ENCODE measurements at regions not wholly inside any gene's neighbourhood (a gene's known extent, or its start where the extent isn't known, plus 50 kb on each side); places are given as distances from the start of the nearest gene placed in this dataset.

DNA sequence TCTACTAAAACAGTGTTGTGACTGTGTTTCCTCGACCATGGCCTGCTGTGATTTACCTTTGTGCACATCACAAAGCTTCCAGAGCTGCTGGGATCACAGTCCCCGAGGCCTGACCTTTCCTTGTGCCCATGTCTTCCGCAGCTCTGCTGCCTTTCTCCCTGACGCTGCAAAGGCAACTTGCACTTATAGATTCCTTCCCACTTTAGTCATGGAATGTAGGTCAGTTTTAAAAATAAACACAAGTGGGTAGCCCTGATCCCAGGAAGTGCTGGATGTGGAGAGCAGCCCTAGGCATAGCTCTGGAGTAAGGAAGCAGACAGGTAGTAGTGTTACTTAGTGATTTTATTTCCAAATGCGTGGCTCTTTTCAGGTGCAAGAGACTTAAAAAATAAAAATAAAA lies 825.7 kb downstream of the AACS start:
- no peak for DNase-seq
- ATAC-seq = no peak
- in situ Hi-C loops (cut with MboI; ENCODE audit: low sequenced_read_pairs in 4 of 4) = no loop called here
- intact Hi-C loops (cut with DNase I; ENCODE audit: low total_unique reads) = no loop called here
- TF ChIP-seq CTCF (IDR thresholded peaks at IDR 0.05 in 4 of 5, conservative IDR thresholded peaks at IDR 0.05 in 1 of 5) = no peak
- no peak for TF ChIP-seq POLR2A (IDR thresholded peaks at IDR 0.05)
- no peaks in the 10 kb centered on the region for H3K9me3 ChIP-seq
- no peak overlapping the region for H3K4me3 ChIP-seq
- peaks cover 0 to 16% of the 10 kb centered on the region in 2 donors for H3K4me1 ChIP-seq
- H3K27me3 ChIP-seq = no peaks in the 10 kb centered on the region
- H3K27ac ChIP-seq = no peak overlapping the region
- H3K36me3 ChIP-seq = no peaks in the 10 kb centered on the region

- Histone ChIP-seq H3K27me3 (no peaks in the 10 kb centered on the region), H3K4me1 (peaks cover 0 to 16% of the 10 kb centered on the region in 2 donors), H3K36me3 (no peaks in the 10 kb centered on the region), H3K4me3 (no peak overlapping the region), H3K27ac (no peak overlapping the region), H3K9me3 (no peaks in the 10 kb centered on the region)
- no peak for TF ChIP-seq CTCF (IDR thresholded peaks at IDR 0.05 in 4 of 5, conservative IDR thresholded peaks at IDR 0.05 in 1 of 5)
- no peak for TF ChIP-seq POLR2A (IDR thresholded peaks at IDR 0.05)
- in situ Hi-C loops (cut with MboI; ENCODE audit: low sequenced_read_pairs in 4 of 4) = no loop called here
- DNase-seq (no peak), ATAC-seq (no peak)
- intact Hi-C loops (cut with DNase I; ENCODE audit: low total_unique reads) = no loop called here
Measured at GRCh38 chr12:125892276-125892675, 827.0 kb downstream of the AACS start.

DNA sequence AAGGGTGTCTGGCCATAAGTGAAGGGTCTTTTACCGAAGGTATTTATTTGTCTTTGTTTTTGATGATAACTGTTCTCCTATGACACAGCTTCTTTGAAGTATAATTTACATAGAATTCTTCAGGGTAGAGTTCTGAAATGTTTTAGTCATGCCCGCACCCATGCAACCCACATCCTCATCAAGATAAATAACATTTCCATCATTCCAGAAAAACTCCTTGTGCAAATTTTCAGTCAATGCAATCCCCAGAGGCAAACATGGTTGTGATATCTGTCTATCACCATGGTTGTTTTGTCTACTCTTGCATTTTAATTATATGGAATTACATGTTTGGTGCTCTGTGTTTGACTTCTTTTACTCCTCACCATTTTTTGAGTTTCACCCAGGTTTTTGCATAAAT lies 837.8 kb downstream of the AACS start:
- intact Hi-C loops (cut with DNase I; ENCODE audit: low total_unique reads) = no loop called here
- H3K27ac ChIP-seq = no peak overlapping the region
- in situ Hi-C loops (cut with MboI; ENCODE audit: low sequenced_read_pairs in 4 of 4) = no loop called here
- H3K27me3 ChIP-seq = no peaks in the 10 kb centered on the region
- ATAC-seq = no peak
- no peak overlapping the region for H3K4me3 ChIP-seq
- H3K36me3 ChIP-seq = no peaks in the 10 kb centered on the region
- no peak for DNase-seq
- no peaks in the 10 kb centered on the region for H3K9me3 ChIP-seq
- no peak for TF ChIP-seq POLR2A (IDR thresholded peaks at IDR 0.05)
- TF ChIP-seq CTCF (IDR thresholded peaks at IDR 0.05 in 4 of 5, conservative IDR thresholded peaks at IDR 0.05 in 1 of 5) = no peak
- H3K4me1 ChIP-seq = no peaks in the 10 kb centered on the region

GRCh38 chr12:125907351-125907750 lies 842.1 kb downstream of the AACS start:
- intact Hi-C loops (cut with DNase I; ENCODE audit: low total_unique reads) = no loop called here
- TF ChIP-seq POLR2A (IDR thresholded peaks at IDR 0.05) (no peak), CTCF (IDR thresholded peaks at IDR 0.05 in 4 of 5, conservative IDR thresholded peaks at IDR 0.05 in 1 of 5) (no peak)
- no peaks in the 10 kb centered on the region for H3K36me3 ChIP-seq
- no peak overlapping the region for H3K27ac ChIP-seq
- ATAC-seq (no peak), DNase-seq (no peak)
- no peaks in the 10 kb centered on the region for H3K27me3 ChIP-seq
- in situ Hi-C loops (cut with MboI; ENCODE audit: low sequenced_read_pairs in 4 of 4) = no loop called here
- no peaks in the 10 kb centered on the region for H3K9me3 ChIP-seq
- no peaks in the 10 kb centered on the region for H3K4me1 ChIP-seq
- no peak overlapping the region for H3K4me3 ChIP-seq

DNA sequence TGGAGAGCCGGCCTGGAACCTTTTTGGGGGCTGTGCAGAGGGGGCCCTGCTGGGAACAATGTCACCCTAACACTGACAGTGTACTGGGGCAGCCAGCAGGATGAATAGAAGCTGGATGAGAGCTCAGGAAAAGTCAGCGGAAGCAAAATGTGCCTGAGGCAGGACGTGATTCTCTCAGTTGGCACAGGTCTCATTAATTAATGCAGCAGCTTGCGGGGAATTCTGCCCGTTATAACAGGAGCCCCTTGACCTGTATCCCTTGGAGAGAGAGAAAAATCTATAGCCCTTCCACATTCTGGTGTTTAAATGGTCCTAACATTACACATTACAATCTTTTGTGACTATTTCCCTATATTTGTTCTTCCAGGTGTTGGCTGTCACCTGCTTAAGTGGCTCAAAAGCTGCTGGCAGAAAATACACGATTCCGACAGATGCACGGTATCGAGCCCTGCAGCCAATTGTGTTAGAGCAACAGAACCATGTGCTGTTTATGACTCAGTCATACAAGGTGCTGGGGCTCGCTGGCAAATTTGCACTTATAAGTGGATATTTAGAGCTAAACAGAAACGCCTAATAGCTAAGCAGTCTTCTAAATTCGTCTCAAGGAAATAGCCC lies 854.7 kb downstream of the AACS start:
- ATAC-seq = no peak
- no peak overlapping the region for H3K4me3 ChIP-seq
- in situ Hi-C loops (cut with MboI; ENCODE audit: low sequenced_read_pairs in 4 of 4) = no loop called here

More for the DNA sequence above, 854.7 kb downstream of the AACS start:
- DNase-seq = no peak
- Histone ChIP-seq H3K36me3 (no peaks in the 10 kb centered on the region), H3K4me1 (no peaks in the 10 kb centered on the region), H3K27me3 (no peaks in the 10 kb centered on the region), H3K9me3 (no peaks in the 10 kb centered on the region), H3K27ac (no peak overlapping the region)
- TF ChIP-seq POLR2A (IDR thresholded peaks at IDR 0.05) (no peak), CTCF (IDR thresholded peaks at IDR 0.05 in 4 of 5, conservative IDR thresholded peaks at IDR 0.05 in 1 of 5) (no peak)
- intact Hi-C loops (cut with DNase I; ENCODE audit: low total_unique reads) = loop anchor here (5.0 kb wide), 1 partner anchor 837 kb away; no protein-coding TSS in a partner anchor

Data from gastrocnemius medialis (tissue), 4 donors.